Suprapubic skin (tissue), 4 donors: ENCODE measurements at regions not wholly inside any gene's neighbourhood (a gene's known extent, or its start where the extent isn't known, plus 50 kb on each side); places are given as distances from the start of the nearest gene placed in this dataset.

ENCODE experiments used
- CTCF ChIP-seq, 2 donors: fragments of 200-600 bp in 1 of 2; fragments of 450-650 bp in 1 of 2; sonication (generic) in 1 of 2; IDR thresholded peaks; one replicate each; pipeline ENCODE4 v1.5.1; 2016 to 2019; ENCODE audit warnings: antibody characterized with exemption in 2 of 2, mild to moderate bottlenecking in 1 of 2, moderate library complexity in 1 of 2
- EP300 ChIP-seq: sonication (generic); formaldehyde crosslinking; IDR thresholded peaks from one replicate; pipeline ENCODE4 v1.6.1; 2017; ENCODE audit warnings: antibody characterized with exemption
- POLR2A ChIP-seq, 2 donors: fragments of 450-650 bp; IDR thresholded peaks; one replicate each; pipeline ENCODE4 v1.6.1; 2017; ENCODE audit warnings: antibody characterized with exemption in 2 of 2, mild to moderate bottlenecking in 2 of 2, moderate library complexity in 2 of 2
- POLR2AphosphoS5 ChIP-seq, 3 donors: sonication (generic); formaldehyde crosslinking; IDR thresholded peaks; one replicate each; pipeline ENCODE4 v1.6.1; 2017; ENCODE audit warnings: antibody characterized with exemption in 3 of 3

GRCh38 chr2:235430366-235431083, 63.3 kb upstream of the AGAP1 start:
- TF ChIP-seq POLR2A (IDR thresholded peaks at IDR 0.05) (no peak), CTCF (IDR thresholded peaks at IDR 0.05) (no peak), POLR2AphosphoS5 (IDR thresholded peaks at IDR 0.05) (no peak), EP300 (no peak)
